ENCODE measurements at regions not wholly inside any gene's neighbourhood (a gene's known extent, or its start where the extent isn't known, plus 50 kb on each side); places are given as distances from the start of the nearest gene placed in this dataset.

DNA sequence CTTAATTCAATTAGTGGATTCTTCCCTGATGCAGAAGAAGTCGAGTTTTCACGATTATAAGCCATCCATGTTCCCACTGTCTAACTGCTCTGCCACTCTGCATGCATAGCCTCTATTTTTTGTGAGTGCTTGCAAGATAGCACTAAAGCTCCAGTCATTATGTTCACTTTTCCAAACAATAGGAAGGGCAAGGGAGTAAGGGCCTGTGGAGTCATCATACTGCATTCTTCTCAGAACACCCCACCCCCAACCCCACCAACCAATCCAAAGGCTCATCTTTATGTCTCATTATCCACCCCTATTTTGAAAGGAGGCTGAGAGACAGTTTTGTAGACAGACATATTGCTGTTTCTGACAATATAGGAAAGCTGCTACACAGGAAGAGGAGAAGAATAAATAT lies 471.7 kb upstream of the ADGRL2 start:
- H3K9me3 ChIP-seq (replicated peaks in 1 of 2; ENCODE audit: control insufficient read depth in 1 of 2, insufficient read depth in 1 of 2, low read length in 2 of 2), result no peaks in the 10 kb centered on the region
- H3K4me3 ChIP-seq (replicated peaks in 1 of 3; ENCODE audit: low read depth in 2 of 3, low read length in 3 of 3), result no peak overlapping the region
- Mint-ChIP-seq H3K36me3 (no peaks in the 10 kb centered on the region), H3K4me1 (no peaks in the 10 kb centered on the region), H3K4me3 (no peak overlapping the region), H3K27ac (no peak overlapping the region), H3K27me3 (ENCODE audit: low read depth in 3 of 3) (no peaks in the 10 kb centered on the region), H3K9me3 (peaks cover 0 to 2% (median 0%) of the 10 kb centered on the region in 7 donors)
- H3K9ac ChIP-seq (ENCODE audit: insufficient read depth, low read length, poor library complexity, severe bottlenecking), result no peak overlapping the region
- no peak overlapping the region for H2AFZ ChIP-seq (ENCODE audit: insufficient read depth, low read depth, low read length, poor library complexity, severe bottlenecking)
- no peaks in the 10 kb centered on the region for H3K36me3 ChIP-seq (replicated peaks in 1 of 2; ENCODE audit: control insufficient read depth in 1 of 2, insufficient read depth in 2 of 2, low read length in 2 of 2)
- DNase-seq, result no peak
- H3K79me2 ChIP-seq (ENCODE audit: insufficient read depth, low read length), result no peaks in the 10 kb centered on the region
- TF ChIP-seq, protein P1, sequence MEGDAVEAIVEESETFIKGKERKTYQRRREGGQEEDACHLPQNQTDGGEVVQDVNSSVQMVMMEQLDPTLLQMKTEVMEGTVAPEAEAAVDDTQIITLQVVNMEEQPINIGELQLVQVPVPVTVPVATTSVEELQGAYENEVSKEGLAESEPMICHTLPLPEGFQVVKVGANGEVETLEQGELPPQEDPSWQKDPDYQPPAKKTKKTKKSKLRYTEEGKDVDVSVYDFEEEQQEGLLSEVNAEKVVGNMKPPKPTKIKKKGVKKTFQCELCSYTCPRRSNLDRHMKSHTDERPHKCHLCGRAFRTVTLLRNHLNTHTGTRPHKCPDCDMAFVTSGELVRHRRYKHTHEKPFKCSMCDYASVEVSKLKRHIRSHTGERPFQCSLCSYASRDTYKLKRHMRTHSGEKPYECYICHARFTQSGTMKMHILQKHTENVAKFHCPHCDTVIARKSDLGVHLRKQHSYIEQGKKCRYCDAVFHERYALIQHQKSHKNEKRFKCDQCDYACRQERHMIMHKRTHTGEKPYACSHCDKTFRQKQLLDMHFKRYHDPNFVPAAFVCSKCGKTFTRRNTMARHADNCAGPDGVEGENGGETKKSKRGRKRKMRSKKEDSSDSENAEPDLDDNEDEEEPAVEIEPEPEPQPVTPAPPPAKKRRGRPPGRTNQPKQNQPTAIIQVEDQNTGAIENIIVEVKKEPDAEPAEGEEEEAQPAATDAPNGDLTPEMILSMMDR (IDR thresholded peaks at IDR 0.05), result no peak
- H4K20me1 ChIP-seq (ENCODE audit: insufficient read depth, low read length), result no peaks in the 10 kb centered on the region
- no CpG with 5 or more reads among the region's 2 CpGs for WGBS (ENCODE audit: insufficient coverage)
- intact Hi-C loops (cut with micrococcal nuclease), result no loop called here
- H3K27me3 ChIP-seq (ENCODE audit: control insufficient read depth in 2 of 2, insufficient read depth in 2 of 2, low read length in 2 of 2), result no peaks in the 10 kb centered on the region
- no peaks in the 10 kb centered on the region for H3K4me1 ChIP-seq (ENCODE audit: control insufficient read depth in 1 of 2, insufficient read depth in 2 of 2, low read length in 2 of 2)
- H3K4me2 ChIP-seq (replicated peaks; ENCODE audit: extremely low read depth, low read length, poor library complexity, severe bottlenecking), result no peak overlapping the region
- H3K27ac ChIP-seq (ENCODE audit: low read depth in 1 of 2, low read length in 2 of 2), result no peak overlapping the region

- H3K9me3 ChIP-seq (replicated peaks in 1 of 2; ENCODE audit: control insufficient read depth in 1 of 2, insufficient read depth in 1 of 2, low read length in 2 of 2), result no peaks in the 10 kb centered on the region
- 93% methylated on average over 4 of the region's 5 CpGs for WGBS (ENCODE audit: insufficient coverage)
- Mint-ChIP-seq H3K4me3 (no peak overlapping the region), H3K4me1 (no peaks in the 10 kb centered on the region), H3K36me3 (no peaks in the 10 kb centered on the region), H3K27me3 (ENCODE audit: low read depth in 3 of 3) (no peaks in the 10 kb centered on the region), H3K27ac (no peak overlapping the region), H3K9me3 (peaks cover 0 to 2% (median 0%) of the 10 kb centered on the region in 7 donors)
- H3K27me3 ChIP-seq (ENCODE audit: control insufficient read depth in 2 of 2, insufficient read depth in 2 of 2, low read length in 2 of 2), result no peaks in the 10 kb centered on the region
- H3K36me3 ChIP-seq (replicated peaks in 1 of 2; ENCODE audit: control insufficient read depth in 1 of 2, insufficient read depth in 2 of 2, low read length in 2 of 2), result no peaks in the 10 kb centered on the region
- intact Hi-C loops (cut with micrococcal nuclease), result no loop called here
- no peak overlapping the region for H3K4me3 ChIP-seq (replicated peaks in 1 of 3; ENCODE audit: low read depth in 2 of 3, low read length in 3 of 3)
- no peak overlapping the region for H3K27ac ChIP-seq (ENCODE audit: low read depth in 1 of 2, low read length in 2 of 2)
- no peak overlapping the region for H3K9ac ChIP-seq (ENCODE audit: insufficient read depth, low read length, poor library complexity, severe bottlenecking)
- H3K4me1 ChIP-seq (ENCODE audit: control insufficient read depth in 1 of 2, insufficient read depth in 2 of 2, low read length in 2 of 2), result no peaks in the 10 kb centered on the region
- H4K20me1 ChIP-seq (ENCODE audit: insufficient read depth, low read length), result no peaks in the 10 kb centered on the region
- H3K4me2 ChIP-seq (replicated peaks; ENCODE audit: extremely low read depth, low read length, poor library complexity, severe bottlenecking), result no peak overlapping the region
- no peak for DNase-seq
- no peak overlapping the region for H2AFZ ChIP-seq (ENCODE audit: insufficient read depth, low read depth, low read length, poor library complexity, severe bottlenecking)
- TF ChIP-seq, protein P1 (IDR thresholded peaks at IDR 0.05), result no peak
- H3K79me2 ChIP-seq (ENCODE audit: insufficient read depth, low read length), result no peaks in the 10 kb centered on the region
Measured at GRCh38 chr1:81327743-81328142, 473.0 kb upstream of the ADGRL2 start.
